ENCODE measurements at regions not wholly inside any gene's neighbourhood (a gene's known extent, or its start where the extent isn't known, plus 50 kb on each side); places are given as distances from the start of the nearest gene placed in this dataset.

- H3K9me3 ChIP-seq (ENCODE audit: control insufficient read depth, insufficient read depth, low read length): no peaks in the 10 kb centered on the region
- ChIA-PET CTCF (no interaction called here), POLR2A (ENCODE audit: unreplicated experiment) (no interaction called here)
- H2AK5ac ChIP-seq (ENCODE audit: low read depth, low read length): no peak overlapping the region
- no peaks in the 10 kb centered on the region for H3K27me3 ChIP-seq (ENCODE audit: control insufficient read depth, insufficient read depth, low read length)
- no peak overlapping the region for H3K23ac ChIP-seq (ENCODE audit: low read depth, low read length)
- H3K4me3 ChIP-seq (ENCODE audit: insufficient read depth, low read depth, low read length): no peak overlapping the region
- H3K4me1 ChIP-seq (ENCODE audit: control insufficient read depth, insufficient read depth, low read length): peaks cover 25% of the 10 kb centered on the region
- BruUV-seq (replicated peaks): no TSS peak
- H3K36me3 ChIP-seq (ENCODE audit: control insufficient read depth, insufficient read depth, low read length): no peaks in the 10 kb centered on the region
- no peak overlapping the region for H2BK5ac ChIP-seq (ENCODE audit: low read depth, low read length, poor library complexity, severe bottlenecking)
- no peak overlapping the region for H3K56ac ChIP-seq (ENCODE audit: extremely low read depth, insufficient read depth, low read length)
- H4K8ac ChIP-seq (ENCODE audit: low read depth in 2 of 2, low read length in 2 of 2): no peak overlapping the region
- no peak overlapping the region for H3K27ac ChIP-seq (ENCODE audit: insufficient read depth, low read length)
- H3K4ac ChIP-seq (ENCODE audit: low read depth, low read length): no peak overlapping the region; the same call in 1 of the 2 replicates
- H3K18ac ChIP-seq (ENCODE audit: low read depth, low read length): peak overlapping the region; percentile 16; the same call in 1 of the 2 replicates
- H4K91ac ChIP-seq (ENCODE audit: insufficient read depth, low read depth, low read length): no peak overlapping the region
- TF ChIP-seq USF2 (IDR thresholded peaks at IDR 0.05; ENCODE audit: low read depth, low read length) (no peak), MAZ (IDR thresholded peaks at IDR 0.05; ENCODE audit: borderline replicate concordance, low read depth, low read length) (no peak), RAD21 (IDR thresholded peaks at IDR 0.05; ENCODE audit: low read length) (no peak), CEBPB (IDR thresholded peaks at IDR 0.05; ENCODE audit: low read depth, low read length) (no peak), RCOR1 (IDR thresholded peaks at IDR 0.05; ENCODE audit: insufficient replicate concordance, low read length) (no peak), BHLHE40 (IDR thresholded peaks at IDR 0.05; ENCODE audit: low read depth, low read length) (no peak)
- ATAC-seq (ENCODE audit: low read depth) (no peak), DNase-seq (no peak)
- no peak overlapping the region for H2AFZ ChIP-seq (replicated peaks; ENCODE audit: low read length, poor library complexity)
- H3K4me2 ChIP-seq (ENCODE audit: low read depth, low read length): no peak overlapping the region
- H3K14ac ChIP-seq (replicated peaks; ENCODE audit: low read depth, low read length): no peak overlapping the region
- H2BK20ac ChIP-seq (ENCODE audit: low read depth, low read length): no peak overlapping the region
- H2BK120ac ChIP-seq (ENCODE audit: low read depth, low read length): peak overlapping the region; percentile 48; the same call in 1 of the 2 replicates
- no peak overlapping the region for H2AK9ac ChIP-seq (replicated peaks; ENCODE audit: low read depth, low read length, poor library complexity)
- dilution Hi-C loops (cut with HindIII; ENCODE audit: low sequenced_read_pairs, unreplicated experiment) (no loop called here), in situ Hi-C loops (cut with MboI; ENCODE audit: low sequenced_read_pairs) (no loop called here), intact Hi-C loops (cut with micrococcal nuclease) (no loop called here)
- peaks cover 7% of the 10 kb centered on the region for H3K9me1 ChIP-seq (ENCODE audit: insufficient read depth, low read length)
- no peaks in the 10 kb centered on the region for H3K79me1 ChIP-seq (ENCODE audit: low read depth in 1 of 2, low read length in 2 of 2)
- H2BK15ac ChIP-seq (ENCODE audit: low read depth, low read length): no peak overlapping the region
- WGBS, 2 experiments (ENCODE audit: extremely low coverage in 2 of 2, insufficient read length in 1 of 2): no CpG with 5 or more reads among the region's 2 CpGs
- H4K5ac ChIP-seq (ENCODE audit: low read depth, low read length): no peak overlapping the region
- H4K20me1 ChIP-seq (ENCODE audit: insufficient read depth, low read length): no peaks in the 10 kb centered on the region
- H3K9ac ChIP-seq (ENCODE audit: low read depth, low read length): no peak overlapping the region
These were observed 69.9 kb upstream of the BTBD3 start for GRCh38 chr20:11847827-11848226.
